SK-N-SH (cell line): ENCODE measurements at regions not wholly inside any gene's neighbourhood (a gene's known extent, or its start where the extent isn't known, plus 50 kb on each side); places are given as distances from the start of the nearest gene placed in this dataset.

Experiments used
- CTCF ChIA-PET: fragments of 300-600, 350-600 bp; formaldehyde crosslinking; extraction: SDS; loops from one replicate; lab custom pipeline; 2021; lab: Yijun Ruan, JAX
- POLR2A ChIA-PET: fragments of 350-600 bp; sonication (Branson Sonifier 250); formaldehyde crosslinking; extraction: SDS; loops from one replicate; lab custom pipeline; 2020; ENCODE audit warnings: antibody characterized with exemption, inconsistent platforms; lab: Yijun Ruan, JAX
- DNase-seq: peaks from one replicate; pipeline ENCODE4 v3.0.0; 2012
- H2AFZ ChIP-seq: fragments of 200-600 bp; sonication (generic); 2 replicates; pipeline ENCODE4 v1.8.1; 2016; ENCODE audit warnings: antibody characterized with exemption, mild to moderate bottlenecking, low read depth
- H3F3A ChIP-seq: fragments of 200-600 bp; sonication (generic); replicated peaks from 2 replicates; pipeline ENCODE3; 2016; ENCODE audit warnings: antibody characterized with exemption, mild to moderate bottlenecking; ENCODE audit not compliant: insufficient read depth
- H3K27ac ChIP-seq, 2 experiments: fragments of 200-500 bp in 1 of 2; fragments of 200-600 bp in 1 of 2; sonication (Bioruptor generic) in 1 of 2; sonication (generic), shearing (Covaris generic) in 1 of 2; 2 replicates each; pipeline versions ENCODE4 v1.5.1 to v1.6.1; 2014 to 2016; ENCODE audit warnings: low read depth in 2 of 2, inconsistent platforms in 1 of 2, low read length in 1 of 2, mild to moderate bottlenecking in 1 of 2, mixed read lengths in 1 of 2
- H3K27me3 ChIP-seq: fragments of 200-600 bp; sonication (generic), shearing (Covaris generic); 2 replicates; pipeline ENCODE4 v1.6.1; 2016; ENCODE audit warnings: mixed run types; ENCODE audit not compliant: insufficient read depth
- H3K36me3 ChIP-seq, 2 experiments: fragments of 200-500 bp in 1 of 2; fragments of 200-600 bp in 1 of 2; sonication (Bioruptor generic) in 1 of 2; sonication (generic) in 1 of 2; replicated peaks in 1 of 2; 2 replicates each; pipeline versions ENCODE3 to v1.5.1; 2014 to 2016; ENCODE audit warnings: low read length in 1 of 2, mild to moderate bottlenecking in 1 of 2; ENCODE audit not compliant: insufficient read depth in 2 of 2, control insufficient read depth in 1 of 2
- H3K4me1 ChIP-seq, 2 experiments: fragments of 200-500 bp in 1 of 2; fragments of 200-600 bp in 1 of 2; sonication (Bioruptor generic) in 1 of 2; sonication (generic), shearing (Covaris generic) in 1 of 2; 2 replicates each; pipeline versions ENCODE4 v1.5.1 to v1.6.1; 2014 to 2016; ENCODE audit warnings: low read depth in 1 of 2, low read length in 1 of 2, mixed run types in 1 of 2; ENCODE audit not compliant: insufficient read depth in 2 of 2, control insufficient read depth in 1 of 2
- H3K4me2 ChIP-seq: fragments of 200-600 bp; sonication (generic), shearing (Covaris generic); 2 replicates; pipeline ENCODE4 v1.6.1; 2017; ENCODE audit warnings: mixed run types
- H3K4me3 ChIP-seq, 2 experiments: fragments of 200-500 bp in 1 of 2; fragments of 200-600 bp in 1 of 2; sonication (Bioruptor generic) in 1 of 2; sonication (generic), shearing (Covaris generic) in 1 of 2; 2 replicates each; pipeline versions ENCODE4 v1.5.1 to v1.8.1; 2014 to 2016; ENCODE audit warnings: low read depth in 2 of 2, inconsistent platforms in 1 of 2, low read length in 1 of 2, mild to moderate bottlenecking in 1 of 2, mixed read lengths in 1 of 2, moderate library complexity in 1 of 2
- H3K79me2 ChIP-seq: fragments of 200-600 bp; sonication (generic); 2 replicates; pipeline ENCODE4 v1.8.1; 2017; ENCODE audit warnings: mild to moderate bottlenecking; ENCODE audit not compliant: insufficient read depth
- H3K9ac ChIP-seq: fragments of 200-600 bp; sonication (generic); 2 replicates; pipeline ENCODE4 v1.6.1; 2017; ENCODE audit warnings: mixed run types
- H3K9me2 ChIP-seq: fragments of 200-600 bp; sonication (generic); 2 replicates; pipeline ENCODE4 v1.6.1; 2017; ENCODE audit warnings: mixed run types
- H3K9me3 ChIP-seq: fragments of 200-600 bp; sonication (generic); 2 replicates; pipeline ENCODE4 v1.6.1; 2017; ENCODE audit warnings: mixed run types, mild to moderate bottlenecking, moderate library complexity
- H4K20me1 ChIP-seq: fragments of 200-600 bp; sonication (generic); 2 replicates; pipeline ENCODE4 v1.6.1; 2017; ENCODE audit warnings: mild to moderate bottlenecking, mixed run types; ENCODE audit not compliant: insufficient read depth
- FOXJ3 ChIP-seq: sonication (generic); formaldehyde crosslinking; IDR thresholded peaks from 2 replicates; pipeline ENCODE4 v1.5.1; 2020; ENCODE audit warnings: mild to moderate bottlenecking, missing genetic modification reagents
- IRF3 ChIP-seq: fragments of 150-350 bp; IDR thresholded peaks from 2 replicates; pipeline ENCODE4 v1.6.1; 2016; ENCODE audit warnings: mild to moderate bottlenecking, low read depth, low read length
- PBX3 ChIP-seq: IDR thresholded peaks from 2 replicates; pipeline ENCODE4; 2012
- POLR2AphosphoS5 ChIP-seq: IDR thresholded peaks from 2 replicates; pipeline ENCODE4 v1.6.1; 2012; ENCODE audit warnings: low read depth, low read length
- RFX5 ChIP-seq: IDR thresholded peaks from 2 replicates; pipeline ENCODE4 v1.6.1; 2012; ENCODE audit warnings: mild to moderate bottlenecking, improper control_type of control experiment, low read length
- TCF12 ChIP-seq: IDR thresholded peaks from 2 replicates; pipeline ENCODE4 v1.4.0; 2012
- TEAD4 ChIP-seq: IDR thresholded peaks from 2 replicates; pipeline ENCODE4 v1.4.0; 2012; ENCODE audit warnings: mild to moderate bottlenecking, borderline replicate concordance; ENCODE audit not compliant: insufficient read depth
- USF1 ChIP-seq: IDR thresholded peaks from 2 replicates; pipeline ENCODE4 v1.4.0; 2012; ENCODE audit warnings: low read depth, borderline replicate concordance
- ZBTB33 ChIP-seq: IDR thresholded peaks from 2 replicates; pipeline ENCODE4 v1.4.0; 2012; ENCODE audit warnings: low read depth, borderline replicate concordance
- WGBS: methylation state at CpG from one replicate; pipeline ENCODE4 v1.1.6; 2017; ENCODE audit warnings: low lambda C conversion rate; 5-methylcytosine and 5-hydroxymethylcytosine counted together

GRCh38 chr3:177693616-177694264, 496.5 kb upstream of the TBL1XR1 start:
- WGBS: 88% methylated on average over 4 of the region's 4 CpGs
- Histone ChIP-seq H3K79me2 (no peaks in the 10 kb centered on the region), H2AFZ (no peak overlapping the region), H3K9me2 (no peaks in the 10 kb centered on the region; the same call in 1 of the 2 replicates), H3K9me3 (no peaks in the 10 kb centered on the region), H3F3A (no peaks in the 10 kb centered on the region)
- TF ChIP-seq RFX5: no peak
- TF ChIP-seq PBX3: no peak
- TF ChIP-seq, all 33 proteins: peak for 0
- H3K27ac ChIP-seq: no peak overlapping the region
- H3K4me3 ChIP-seq: no peak overlapping the region
- POLR2A ChIA-PET: no interaction called here
- H4K20me1 ChIP-seq: no peaks in the 10 kb centered on the region
- CTCF ChIA-PET: interaction anchor here (0.6 kb wide), 1 partner anchor 949 kb away, joined by 3 read pairs; no protein-coding TSS in a partner anchor
- DNase-seq: no peak
- H3K36me3 ChIP-seq: no peaks in the 10 kb centered on the region
- no peaks in the 10 kb centered on the region for H3K4me1 ChIP-seq
- no peak overlapping the region for H3K9ac ChIP-seq
- H3K4me2 ChIP-seq: no peak overlapping the region
- no peaks in the 10 kb centered on the region for H3K27me3 ChIP-seq

GRCh38 chr3:177694316-177694715, 497.0 kb upstream of the TBL1XR1 start:
- DNase-seq: no peak
- H3K36me3 ChIP-seq: no peaks in the 10 kb centered on the region
- 79% methylated on average over 3 of the region's 3 CpGs for WGBS
- no peak overlapping the region for H3K4me3 ChIP-seq
- no peaks in the 10 kb centered on the region for H3K4me1 ChIP-seq
- H3K9ac ChIP-seq: no peak overlapping the region
- H3K9me2 ChIP-seq: no peaks in the 10 kb centered on the region; the same call in 1 of the 2 replicates
- H3K9me3 ChIP-seq: no peaks in the 10 kb centered on the region
- CTCF ChIA-PET: interaction anchor here (0.6 kb wide), 1 partner anchor 948 kb away, joined by 3 read pairs; no protein-coding TSS in a partner anchor
- no peaks in the 10 kb centered on the region for H3F3A ChIP-seq
- TF ChIP-seq ZBTB33 (no peak), POLR2AphosphoS5 (no peak), PBX3 (no peak), USF1 (no peak), RFX5 (no peak), TEAD4 (no peak), TCF12 (no peak), IRF3 (no peak), FOXJ3 (CRISPR knock-in tag) (no peak)
- TF ChIP-seq, all 33 proteins: peak for 0
- no peak overlapping the region for H3K4me2 ChIP-seq
- H4K20me1 ChIP-seq: no peaks in the 10 kb centered on the region
- H3K79me2 ChIP-seq: no peaks in the 10 kb centered on the region
- no peak overlapping the region for H2AFZ ChIP-seq
- no peak overlapping the region for H3K27ac ChIP-seq
- no peaks in the 10 kb centered on the region for H3K27me3 ChIP-seq
- POLR2A ChIA-PET: no interaction called here
